PFSK-1 (cell line): ENCODE measurements at regions not wholly inside any gene's neighbourhood (a gene's known extent, or its start where the extent isn't known, plus 50 kb on each side); places are given as distances from the start of the nearest gene placed in this dataset.

Source experiments
- POLR2AphosphoS5 ChIP-seq: IDR thresholded peaks from 2 replicates; pipeline ENCODE4 v1.6.1; 2012; ENCODE audit warnings: low read depth, mild to moderate bottlenecking, control low read depth, low read length, moderate library complexity
- TAF1 ChIP-seq: IDR thresholded peaks from 2 replicates; pipeline ENCODE4 v1.6.1; 2012; ENCODE audit warnings: low read length, control low read depth, borderline replicate concordance; ENCODE audit not compliant: insufficient read depth
- TF ChIP-seq, protein P1 (sequence below), 2 experiments: IDR thresholded peaks; 2 replicates each; pipeline versions ENCODE4 v1.6.1 to v1.8.0; 2011 to 2012; ENCODE audit warnings: low read depth in 2 of 2, low read length in 2 of 2, control low read depth in 1 of 2, inconsistent platforms in 1 of 2, mild to moderate bottlenecking in 1 of 2, moderate library complexity in 1 of 2; ENCODE audit not compliant: insufficient read depth in 1 of 2

DNA sequence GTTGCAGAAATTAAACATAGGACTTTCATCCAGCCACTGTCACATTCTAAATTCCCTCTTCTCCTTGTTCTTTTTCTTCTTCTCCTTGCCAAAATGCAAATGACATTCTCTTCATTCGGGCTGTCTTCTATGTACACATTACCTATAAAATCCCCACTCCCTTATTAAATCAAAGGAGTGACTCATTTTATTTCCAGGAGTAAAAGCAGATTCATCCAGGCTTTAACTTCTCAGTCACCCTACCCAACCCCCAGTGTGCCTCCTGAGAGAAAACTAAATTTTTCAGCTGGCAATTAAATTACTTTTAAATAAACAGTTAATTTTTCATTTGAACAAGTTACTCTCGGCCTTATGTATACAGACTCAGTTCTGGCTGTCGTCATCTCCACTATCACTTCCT, 223.9 kb upstream of the SHH start:
- TF ChIP-seq TAF1, result no peak
- TF ChIP-seq POLR2AphosphoS5, result no peak
- TF ChIP-seq, protein P1, sequence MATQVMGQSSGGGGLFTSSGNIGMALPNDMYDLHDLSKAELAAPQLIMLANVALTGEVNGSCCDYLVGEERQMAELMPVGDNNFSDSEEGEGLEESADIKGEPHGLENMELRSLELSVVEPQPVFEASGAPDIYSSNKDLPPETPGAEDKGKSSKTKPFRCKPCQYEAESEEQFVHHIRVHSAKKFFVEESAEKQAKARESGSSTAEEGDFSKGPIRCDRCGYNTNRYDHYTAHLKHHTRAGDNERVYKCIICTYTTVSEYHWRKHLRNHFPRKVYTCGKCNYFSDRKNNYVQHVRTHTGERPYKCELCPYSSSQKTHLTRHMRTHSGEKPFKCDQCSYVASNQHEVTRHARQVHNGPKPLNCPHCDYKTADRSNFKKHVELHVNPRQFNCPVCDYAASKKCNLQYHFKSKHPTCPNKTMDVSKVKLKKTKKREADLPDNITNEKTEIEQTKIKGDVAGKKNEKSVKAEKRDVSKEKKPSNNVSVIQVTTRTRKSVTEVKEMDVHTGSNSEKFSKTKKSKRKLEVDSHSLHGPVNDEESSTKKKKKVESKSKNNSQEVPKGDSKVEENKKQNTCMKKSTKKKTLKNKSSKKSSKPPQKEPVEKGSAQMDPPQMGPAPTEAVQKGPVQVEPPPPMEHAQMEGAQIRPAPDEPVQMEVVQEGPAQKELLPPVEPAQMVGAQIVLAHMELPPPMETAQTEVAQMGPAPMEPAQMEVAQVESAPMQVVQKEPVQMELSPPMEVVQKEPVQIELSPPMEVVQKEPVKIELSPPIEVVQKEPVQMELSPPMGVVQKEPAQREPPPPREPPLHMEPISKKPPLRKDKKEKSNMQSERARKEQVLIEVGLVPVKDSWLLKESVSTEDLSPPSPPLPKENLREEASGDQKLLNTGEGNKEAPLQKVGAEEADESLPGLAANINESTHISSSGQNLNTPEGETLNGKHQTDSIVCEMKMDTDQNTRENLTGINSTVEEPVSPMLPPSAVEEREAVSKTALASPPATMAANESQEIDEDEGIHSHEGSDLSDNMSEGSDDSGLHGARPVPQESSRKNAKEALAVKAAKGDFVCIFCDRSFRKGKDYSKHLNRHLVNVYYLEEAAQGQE (IDR thresholded peaks at IDR 0.05; ENCODE audit: insufficient read depth in 1 of 2, low read depth in 2 of 2, low read length in 2 of 2), result no peak
